Activated CD4-positive, alpha-beta T cell treated with anti-CD3 and anti-CD28 coated beads, Interleukin-2, amount 10 ng/mL, durations not matched to agents 7 days and 5 days (primary cell): ENCODE measurements at regions not wholly inside any gene's neighbourhood (a gene's known extent, or its start where the extent isn't known, plus 50 kb on each side); places are given as distances from the start of the nearest gene placed in this dataset.

Source experiments
- CTCF ChIA-PET: fragments of 350-600 bp; sonication (Branson Sonifier 250); formaldehyde crosslinking; loops from one replicate; lab custom pipeline; 2021; ENCODE audit warnings: antibody characterized with exemption; lab: Charles Lee
- POLR2A ChIA-PET: fragments of 350-600 bp; sonication (Branson Sonifier 250); formaldehyde crosslinking; loops from one replicate; lab custom pipeline; 2021; ENCODE audit warnings: antibody characterized with exemption; lab: Charles Lee
- DNase-seq: peaks from one replicate; pipeline ENCODE4 v3.0.0-alpha.2; 2020
- H3K27ac Mint-ChIP-seq: one replicate; pipeline ENCODE4 v1.8.0; 2021; ENCODE audit warnings: mild to moderate bottlenecking, moderate library complexity, mixed read lengths
- H3K27me3 Mint-ChIP-seq: one replicate; pipeline ENCODE4 v1.8.0; 2021; ENCODE audit warnings: mixed read lengths
- H3K36me3 Mint-ChIP-seq: one replicate; pipeline ENCODE4 v1.8.0; 2021; ENCODE audit warnings: low read depth, mixed read lengths
- H3K4me1 Mint-ChIP-seq: one replicate; pipeline ENCODE4 v1.8.0; 2021; ENCODE audit warnings: mixed read lengths
- H3K4me3 Mint-ChIP-seq: one replicate; pipeline ENCODE4 v1.8.0; 2021; ENCODE audit warnings: mild to moderate bottlenecking, moderate library complexity, mixed read lengths
- H3K9me3 Mint-ChIP-seq: one replicate; pipeline ENCODE4 v1.8.0; 2021; ENCODE audit warnings: mixed read lengths

DNA sequence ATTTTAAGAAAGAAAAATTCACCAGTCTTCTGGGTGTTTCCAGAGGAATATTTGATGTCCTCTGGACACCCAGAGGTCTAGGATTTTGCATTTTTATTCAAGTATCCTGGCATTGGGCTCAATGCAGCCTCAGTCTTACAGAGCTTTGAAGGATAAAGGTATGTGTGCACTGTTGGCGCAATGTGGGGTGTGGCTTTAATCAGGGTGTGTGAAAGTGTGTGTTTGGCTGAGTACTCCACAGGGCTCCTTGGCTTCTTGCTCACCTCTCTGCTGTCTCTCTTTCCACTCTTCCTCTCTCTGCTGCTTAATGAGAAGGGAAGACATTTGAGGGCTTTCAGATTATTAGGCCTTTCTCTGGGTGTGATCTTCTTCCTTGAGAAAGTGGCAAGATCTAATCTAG is 193.3 kb upstream of the CCND2 start:
- Mint-ChIP-seq H3K4me1 (no peaks in the 10 kb centered on the region), H3K4me3 (no peak overlapping the region), H3K27ac (no peak overlapping the region), H3K9me3 (peaks cover 3% of the 10 kb centered on the region), H3K36me3 (no peaks in the 10 kb centered on the region), H3K27me3 (peaks cover 22% of the 10 kb centered on the region)
- POLR2A ChIA-PET, result no interaction called here
- no peak for DNase-seq
- CTCF ChIA-PET, result interaction anchor here (0.8 kb wide), 1 partner anchor 17 kb away, joined by 3 read pairs; no protein-coding TSS in a partner anchor

DNA sequence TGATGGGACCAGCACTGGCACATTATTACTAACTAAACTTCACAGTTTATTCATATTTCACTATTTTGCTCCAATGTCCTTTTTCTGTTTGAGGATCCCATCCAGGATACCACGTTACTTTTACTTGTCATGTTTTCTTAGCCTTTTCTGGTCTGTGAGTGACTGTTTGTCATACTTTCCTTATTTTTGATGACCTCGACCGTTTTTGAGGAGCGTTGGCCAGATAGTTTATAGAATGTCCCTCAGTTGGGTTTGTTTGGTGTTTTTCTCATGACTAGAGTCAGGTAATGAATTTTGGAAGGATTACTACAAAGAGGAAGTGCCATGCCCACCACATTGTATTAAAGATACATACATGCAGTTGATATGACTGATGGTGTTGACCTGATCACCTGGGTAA is 199.4 kb upstream of the CCND2 start:
- ChIA-PET POLR2A (no interaction called here), CTCF (interaction anchor here (1.0 kb wide), 1 partner anchor 203 kb away, joined by 3 read pairs; no protein-coding TSS in a partner anchor)

GRCh38 chr12:4069670-4070010 is 196.4 kb upstream of the PARP11 start:
- no peak overlapping the region for H3K4me3 Mint-ChIP-seq
- H3K27ac Mint-ChIP-seq, result no peak overlapping the region
- no peaks in the 10 kb centered on the region for H3K36me3 Mint-ChIP-seq
- H3K4me1 Mint-ChIP-seq, result peaks cover 7% of the 10 kb centered on the region
- DNase-seq, result no peak
- ChIA-PET POLR2A (no interaction called here), CTCF (interaction anchor here (0.8 kb wide), 1 partner anchor 10 kb away, joined by 4 read pairs; no protein-coding TSS in a partner anchor)
- peaks cover 2% of the 10 kb centered on the region for H3K9me3 Mint-ChIP-seq
- H3K27me3 Mint-ChIP-seq, result peaks cover 3% of the 10 kb centered on the region

More for the DNA sequence above, 199.4 kb upstream of the CCND2 start:
- no peak for DNase-seq
- Mint-ChIP-seq H3K4me3 (no peak overlapping the region), H3K36me3 (no peaks in the 10 kb centered on the region), H3K9me3 (peaks cover 2% of the 10 kb centered on the region), H3K27ac (no peak overlapping the region), H3K27me3 (peaks cover 16% of the 10 kb centered on the region), H3K4me1 (peaks cover 7% of the 10 kb centered on the region)

- H3K4me3 Mint-ChIP-seq, result no peak overlapping the region
- POLR2A ChIA-PET, result no interaction called here
- CTCF ChIA-PET, result interaction anchor here (0.9 kb wide), 1 partner anchor 10 kb away, joined by 3 read pairs; no protein-coding TSS in a partner anchor
- H3K9me3 Mint-ChIP-seq, result peaks cover 2% of the 10 kb centered on the region
- no peak overlapping the region for H3K27ac Mint-ChIP-seq
- H3K36me3 Mint-ChIP-seq, result no peaks in the 10 kb centered on the region
- no peak for DNase-seq
- H3K27me3 Mint-ChIP-seq, result peaks cover 5% of the 10 kb centered on the region
- peaks cover 7% of the 10 kb centered on the region for H3K4me1 Mint-ChIP-seq
Measured at GRCh38 chr12:4068981-4069669, 195.9 kb upstream of the PARP11 start.

- ChIA-PET CTCF (no interaction called here), POLR2A (no interaction called here)
- Mint-ChIP-seq H3K9me3 (no peaks in the 10 kb centered on the region), H3K27me3 (peaks cover 4% of the 10 kb centered on the region), H3K4me1 (no peaks in the 10 kb centered on the region), H3K36me3 (no peaks in the 10 kb centered on the region), H3K4me3 (no peak overlapping the region), H3K27ac (no peak overlapping the region)
- no peak for DNase-seq
Measured at GRCh38 chr12:4064008-4064407, 190.8 kb upstream of the PARP11 start.

GRCh38 chr12:4059898-4060568 is 186.8 kb upstream of the PARP11 start:
- Mint-ChIP-seq H3K4me3 (no peak overlapping the region), H3K9me3 (no peaks in the 10 kb centered on the region), H3K4me1 (peaks cover 13% of the 10 kb centered on the region), H3K27ac (no peak overlapping the region), H3K27me3 (peaks cover 4% of the 10 kb centered on the region), H3K36me3 (no peaks in the 10 kb centered on the region)
- no peak for DNase-seq
- CTCF ChIA-PET, result interaction anchor here (0.9 to 1.2 kb wide), 2 partner anchors 9 to 10 kb away, joined by 3 to 4 read pairs; no protein-coding TSS in a partner anchor
- POLR2A ChIA-PET, result no interaction called here

DNA sequence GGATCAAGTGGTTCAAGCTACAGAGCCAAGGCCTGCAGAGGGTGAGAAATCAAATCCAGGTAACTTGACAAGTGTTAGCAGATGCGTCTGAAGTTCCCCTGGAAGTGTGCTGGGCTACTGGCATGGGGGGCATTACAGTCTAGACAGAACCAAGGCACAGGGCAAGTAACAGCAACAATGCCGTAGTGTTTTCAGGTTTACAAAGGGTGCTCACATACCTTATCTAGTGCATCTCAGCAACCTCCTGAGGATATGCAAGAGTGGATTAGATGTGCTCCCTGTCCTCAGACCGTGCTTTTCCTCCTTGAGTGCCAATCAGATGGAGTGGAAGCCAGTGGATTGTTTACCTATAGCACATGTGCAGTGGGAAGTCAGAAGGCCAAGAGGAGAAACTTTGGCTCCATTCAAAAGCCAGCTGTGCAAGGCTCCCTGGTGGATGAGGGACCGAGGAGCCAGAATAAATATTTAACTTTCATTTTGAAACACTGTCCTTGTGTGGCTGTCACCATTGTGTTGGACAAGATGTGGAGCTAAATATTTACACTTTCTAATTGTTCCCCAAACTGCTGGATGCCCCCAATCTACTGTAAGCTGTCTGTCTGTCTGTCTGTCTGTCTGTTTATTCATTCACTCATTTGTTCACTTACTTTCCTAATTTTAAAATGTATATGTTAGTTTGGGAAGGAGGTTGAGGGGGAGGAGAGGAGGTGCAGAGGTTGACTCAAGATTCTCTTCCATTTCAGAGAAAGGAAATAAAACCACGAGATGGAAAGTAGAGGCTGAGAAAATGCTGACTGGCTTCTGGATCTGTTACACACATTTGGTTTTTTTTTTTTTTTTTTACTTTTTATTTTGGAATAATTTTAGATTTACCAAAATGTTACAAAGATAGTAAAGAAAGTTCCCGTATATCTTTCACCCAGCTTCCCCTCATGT is 184.0 kb upstream of the PARP11 start:
- POLR2A ChIA-PET, result interaction anchor here (0.7 kb wide), 1 partner anchor 99 kb away, joined by 4 read pairs; no protein-coding TSS in a partner anchor
- no peak for DNase-seq
- H3K27ac Mint-ChIP-seq, result peak overlapping the region; percentile 43
- no peaks in the 10 kb centered on the region for H3K9me3 Mint-ChIP-seq
- CTCF ChIA-PET, result interaction anchor here (1.0 to 1.2 kb wide), 4 partner anchors 32 to 71 kb away, joined by 3 to 4 read pairs (median 3); no protein-coding TSS in a partner anchor
- H3K4me1 Mint-ChIP-seq, result peaks cover 13% of the 10 kb centered on the region
- no peaks in the 10 kb centered on the region for H3K36me3 Mint-ChIP-seq
- no peak overlapping the region for H3K4me3 Mint-ChIP-seq
- H3K27me3 Mint-ChIP-seq, result no peaks in the 10 kb centered on the region

DNA sequence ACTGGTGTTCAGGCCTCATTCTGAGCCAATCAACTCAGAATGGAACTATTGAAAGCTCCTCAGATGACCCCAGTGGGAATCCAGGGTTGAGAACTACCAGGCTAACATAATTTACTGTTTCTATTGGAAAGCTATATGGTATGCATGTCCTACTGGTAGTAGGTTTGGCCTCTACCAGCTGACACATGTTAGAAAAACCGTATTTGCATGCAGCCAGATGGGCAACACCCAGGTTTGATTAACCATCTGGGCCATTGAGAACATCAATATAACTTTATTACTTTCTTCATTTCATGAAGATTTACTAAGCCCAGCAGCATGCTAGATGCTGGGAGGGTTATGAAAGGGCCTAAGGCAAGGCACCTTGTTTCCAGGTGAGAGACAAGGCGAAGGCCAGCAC is 181.4 kb upstream of the PARP11 start:
- Mint-ChIP-seq H3K9me3 (no peaks in the 10 kb centered on the region), H3K4me1 (peaks cover 16% of the 10 kb centered on the region), H3K27me3 (no peaks in the 10 kb centered on the region), H3K27ac (no peak overlapping the region), H3K36me3 (no peaks in the 10 kb centered on the region), H3K4me3 (no peak overlapping the region)
- ChIA-PET POLR2A (no interaction called here), CTCF (interaction anchor here (0.6 to 1.6 kb wide), 3 partner anchors 10 to 221 kb away, joined by 3 read pairs; no protein-coding TSS in a partner anchor)
- no peak for DNase-seq

DNA sequence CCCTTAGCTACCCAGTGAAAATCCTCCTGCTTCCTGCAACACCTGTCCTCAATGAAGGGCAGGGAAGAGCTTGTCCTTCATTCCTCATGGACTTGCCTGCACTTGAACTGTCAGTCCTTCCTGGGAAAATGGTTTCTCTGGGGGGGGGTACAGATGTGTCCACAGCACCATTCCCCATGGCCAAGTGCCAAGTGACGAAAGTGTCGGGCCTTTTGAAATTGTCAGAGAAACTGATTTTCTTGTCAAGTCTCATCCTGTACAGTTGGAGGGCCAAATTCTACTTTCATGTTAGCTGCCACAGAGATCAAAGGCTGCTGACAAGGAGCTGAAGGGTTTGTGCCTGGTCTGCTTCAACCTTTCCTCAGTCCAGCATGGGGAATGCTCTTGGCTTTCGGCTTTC is 179.5 kb upstream of the PARP11 start:
- H3K9me3 Mint-ChIP-seq, result no peaks in the 10 kb centered on the region
- ChIA-PET POLR2A (no interaction called here), CTCF (no interaction called here)
- H3K4me1 Mint-ChIP-seq, result peaks cover 11% of the 10 kb centered on the region
- H3K4me3 Mint-ChIP-seq, result no peak overlapping the region
- DNase-seq, result no peak
- H3K27ac Mint-ChIP-seq, result no peak overlapping the region
- no peaks in the 10 kb centered on the region for H3K27me3 Mint-ChIP-seq
- H3K36me3 Mint-ChIP-seq, result no peaks in the 10 kb centered on the region

- H3K27me3 Mint-ChIP-seq, result peaks cover 2% of the 10 kb centered on the region
- H3K4me1 Mint-ChIP-seq, result peaks cover 3% of the 10 kb centered on the region
- no peak overlapping the region for H3K4me3 Mint-ChIP-seq
- no peak for DNase-seq
- no peaks in the 10 kb centered on the region for H3K9me3 Mint-ChIP-seq
- CTCF ChIA-PET, result no interaction called here
- no peaks in the 10 kb centered on the region for H3K36me3 Mint-ChIP-seq
- POLR2A ChIA-PET, result no interaction called here
- H3K27ac Mint-ChIP-seq, result no peak overlapping the region
Measured at GRCh38 chr12:4051596-4051995, 178.4 kb upstream of the PARP11 start.

- H3K27ac Mint-ChIP-seq, result no peak overlapping the region
- POLR2A ChIA-PET, result no interaction called here
Measured at GRCh38 chr12:4050340-4050739, 177.1 kb upstream of the PARP11 start.

GRCh38 chr12:4049298-4050080 is 176.3 kb upstream of the PARP11 start:
- ChIA-PET POLR2A (interaction anchor here (0.6 kb wide), 1 partner anchor 649 kb away, joined by 6 read pairs; no protein-coding TSS in a partner anchor), CTCF (interaction anchor here (1.0 to 1.7 kb wide), 4 partner anchors 11 to 227 kb away, joined by 3 to 5 read pairs (median 4); no protein-coding TSS in a partner anchor)
- Mint-ChIP-seq H3K4me1 (peaks cover 3% of the 10 kb centered on the region), H3K9me3 (no peaks in the 10 kb centered on the region), H3K36me3 (no peaks in the 10 kb centered on the region), H3K27me3 (peaks cover 2% of the 10 kb centered on the region), H3K4me3 (no peak overlapping the region), H3K27ac (no peak overlapping the region)
- DNase-seq, result no peak

More at GRCh38 chr12:4050340-4050739, 177.1 kb upstream of the PARP11 start:
- no peak overlapping the region for H3K4me3 Mint-ChIP-seq
- no peak for DNase-seq
- no peaks in the 10 kb centered on the region for H3K36me3 Mint-ChIP-seq
- H3K4me1 Mint-ChIP-seq, result peaks cover 3% of the 10 kb centered on the region
- CTCF ChIA-PET, result interaction anchor here (1.0 to 1.4 kb wide), 2 partner anchors 15 to 226 kb away, joined by 3 to 4 read pairs; no protein-coding TSS in a partner anchor
- no peaks in the 10 kb centered on the region for H3K9me3 Mint-ChIP-seq
- H3K27me3 Mint-ChIP-seq, result peaks cover 2% of the 10 kb centered on the region
